ENCODE measurements at regions not wholly inside any gene's neighbourhood (a gene's known extent, or its start where the extent isn't known, plus 50 kb on each side); places are given as distances from the start of the nearest gene placed in this dataset.

DNA sequence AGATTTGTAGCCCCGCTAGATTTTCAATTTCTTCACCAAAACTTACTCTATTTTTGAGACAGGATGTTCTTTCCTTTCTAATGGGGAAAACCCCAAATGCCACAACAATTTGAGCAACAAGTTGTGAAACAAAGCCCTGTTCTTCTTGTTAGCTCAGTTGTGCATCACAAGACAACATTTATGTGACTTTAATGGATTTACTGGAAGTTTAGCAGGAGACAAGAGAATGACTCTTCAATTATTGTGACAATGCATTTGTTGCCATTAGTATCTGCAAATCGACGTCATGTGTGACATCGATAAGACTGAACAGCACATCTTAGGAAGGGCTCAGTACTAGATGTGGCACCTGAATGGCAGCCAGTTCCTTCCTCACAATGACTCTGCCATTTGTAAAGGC, 1028.9 kb upstream of the TMEM132C start:
- TF ChIP-seq POLR2A (IDR thresholded peaks at IDR 0.05) = no peak
- no peak for TF ChIP-seq CTCF (IDR thresholded peaks at IDR 0.05)
